NCI-H1048 (cell line): ENCODE measurements at regions not wholly inside any gene's neighbourhood (a gene's known extent, or its start where the extent isn't known, plus 50 kb on each side); places are given as distances from the start of the nearest gene placed in this dataset.

ENCODE experiments used
- DNase-seq: peaks from one replicate; lab custom pipeline; 2025; lab: John Stamatoyannopoulos, UW

DNA sequence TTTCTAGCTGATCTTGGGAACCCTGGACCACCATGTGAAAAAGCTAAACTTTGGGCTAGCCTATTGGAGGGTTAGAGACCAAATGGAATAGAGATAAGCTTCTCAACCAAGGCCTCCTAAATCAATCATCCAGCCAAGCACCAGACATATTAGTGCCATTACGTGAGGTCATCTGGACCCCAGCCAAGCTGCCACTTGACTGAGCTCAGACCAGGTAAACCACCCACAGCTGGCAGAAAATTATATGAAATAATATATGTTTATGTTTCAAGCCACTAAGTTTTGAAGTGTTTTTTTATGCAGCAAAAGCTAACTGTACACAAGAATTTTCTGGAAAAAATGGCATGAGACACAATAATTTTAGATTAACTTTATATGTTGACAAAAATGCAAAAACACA lies 82.6 kb upstream of the PCGF5 start:
- DNase-seq, result no peak

DNA sequence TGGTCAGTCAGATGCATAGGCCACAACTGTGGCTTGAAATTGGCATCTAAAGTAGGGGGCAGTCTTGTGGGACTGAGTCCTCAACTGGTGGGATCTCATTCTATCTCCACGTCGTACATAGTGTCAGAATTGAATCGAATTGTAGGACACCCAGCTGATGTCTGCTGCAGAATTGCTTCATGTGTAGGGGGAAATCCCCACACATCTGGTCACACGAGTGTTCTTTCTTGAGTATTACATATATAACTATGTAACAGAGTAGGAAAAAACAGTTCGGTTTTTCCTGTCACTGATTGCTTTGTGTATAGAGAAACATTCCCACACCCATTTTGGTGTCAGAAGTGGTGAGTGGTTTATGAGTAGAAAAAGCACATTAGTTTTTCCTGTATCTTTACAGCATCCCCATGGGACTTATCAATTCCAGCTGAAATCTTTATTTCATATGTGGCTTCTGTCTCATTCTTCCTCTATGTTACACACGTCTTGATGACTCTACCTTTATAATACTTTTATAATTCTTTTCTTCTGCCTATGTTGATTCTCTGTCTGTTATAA lies 79.4 kb upstream of the PCGF5 start:
- no peak for DNase-seq

DNA sequence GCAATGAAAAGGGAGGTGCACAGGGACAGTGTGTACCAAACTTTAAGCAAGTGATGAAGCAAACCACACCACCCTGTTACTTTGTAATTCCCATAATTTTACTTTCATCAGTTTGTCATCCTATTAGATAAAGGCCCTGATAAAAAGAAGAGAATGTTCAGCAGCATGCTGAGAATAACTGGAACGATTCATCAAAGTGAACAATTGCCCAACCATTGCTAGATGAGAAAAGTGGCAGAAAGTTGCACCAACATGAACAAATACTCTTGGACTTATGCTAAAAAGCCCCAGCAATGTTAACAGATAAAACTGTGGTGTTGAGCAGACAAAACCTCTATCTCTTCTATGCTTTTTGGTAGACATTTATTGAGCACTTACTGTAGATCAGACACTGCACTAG lies 75.5 kb upstream of the PCGF5 start:
- DNase-seq, result no peak

DNA sequence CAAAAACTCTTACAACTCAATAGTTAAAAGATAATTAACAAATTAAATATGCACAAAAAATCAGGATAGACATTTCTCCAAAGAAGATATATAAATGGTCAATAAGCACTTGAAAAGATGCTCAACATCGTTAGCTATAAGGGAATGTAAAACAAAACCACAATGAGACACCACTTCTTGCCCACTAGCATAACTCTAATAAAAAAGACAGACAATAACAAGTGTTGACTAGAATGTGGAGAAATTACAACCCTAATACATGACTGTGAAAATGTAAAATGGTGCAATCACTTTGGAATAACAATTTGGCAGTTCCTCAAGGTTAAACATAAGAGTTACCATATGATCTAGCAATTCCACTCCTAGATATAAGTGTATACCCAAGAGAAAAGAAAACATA lies 74.3 kb upstream of the PCGF5 start:
- no peak for DNase-seq

DNA sequence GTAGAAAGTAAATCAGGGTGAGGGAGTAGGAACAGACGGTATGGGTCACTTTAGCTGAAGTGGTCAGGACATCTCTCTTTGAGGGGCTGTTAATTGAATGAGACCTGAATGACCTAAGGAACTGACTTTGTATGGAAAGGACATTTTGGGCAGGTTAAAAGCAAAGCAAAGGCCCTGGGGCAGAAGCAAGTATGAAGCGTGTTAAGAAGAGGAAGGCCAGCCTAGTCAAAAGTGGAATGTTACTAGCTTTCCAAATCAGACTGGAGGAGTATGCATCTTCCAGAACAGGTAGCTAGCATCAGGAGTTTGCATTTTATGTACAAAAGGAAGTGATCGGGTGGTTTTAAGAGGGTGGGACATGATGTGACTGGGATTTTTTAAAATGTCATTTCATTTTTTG lies 70.9 kb upstream of the PCGF5 start:
- no peak for DNase-seq

DNA sequence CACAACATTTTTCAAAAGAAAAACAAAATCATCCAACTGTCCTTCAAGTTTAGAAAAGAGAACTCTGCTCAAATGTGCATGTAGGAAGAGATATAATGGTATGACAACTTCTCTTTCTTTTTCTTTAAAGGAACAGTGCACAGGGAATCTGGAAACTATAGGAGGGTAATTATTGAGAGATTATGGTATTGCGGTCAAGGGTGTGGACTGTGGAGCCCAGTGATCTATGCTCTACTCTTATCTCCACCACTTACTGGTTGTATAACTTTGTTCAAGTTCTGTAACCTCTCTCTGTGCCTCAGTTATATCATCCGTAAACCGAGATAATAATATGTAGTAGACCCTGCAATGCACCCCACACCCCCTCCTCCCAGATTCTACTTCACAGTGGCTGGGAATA lies 69.8 kb upstream of the PCGF5 start:
- no peak for DNase-seq

DNA sequence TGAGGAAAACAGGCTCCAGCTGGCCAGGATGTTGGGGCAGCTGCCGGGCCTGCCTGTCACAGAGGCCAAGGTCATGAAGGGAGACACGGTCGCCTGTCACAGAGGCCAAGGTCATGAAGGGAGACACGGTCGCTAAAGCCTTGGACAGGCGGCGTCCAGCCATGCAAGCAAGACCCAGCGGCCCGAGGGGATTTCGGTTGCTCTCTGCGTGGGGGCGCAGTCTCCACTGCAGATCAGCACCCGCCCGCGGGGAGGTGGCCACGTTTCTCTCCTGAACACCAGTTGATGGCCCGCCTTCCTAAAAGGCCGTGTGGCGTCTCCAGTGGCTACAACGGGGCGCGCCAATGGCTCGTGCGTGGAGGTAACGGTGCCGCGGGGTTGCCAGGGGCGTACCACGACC lies 67.0 kb upstream of the PCGF5 start:
- no peak for DNase-seq

DNA sequence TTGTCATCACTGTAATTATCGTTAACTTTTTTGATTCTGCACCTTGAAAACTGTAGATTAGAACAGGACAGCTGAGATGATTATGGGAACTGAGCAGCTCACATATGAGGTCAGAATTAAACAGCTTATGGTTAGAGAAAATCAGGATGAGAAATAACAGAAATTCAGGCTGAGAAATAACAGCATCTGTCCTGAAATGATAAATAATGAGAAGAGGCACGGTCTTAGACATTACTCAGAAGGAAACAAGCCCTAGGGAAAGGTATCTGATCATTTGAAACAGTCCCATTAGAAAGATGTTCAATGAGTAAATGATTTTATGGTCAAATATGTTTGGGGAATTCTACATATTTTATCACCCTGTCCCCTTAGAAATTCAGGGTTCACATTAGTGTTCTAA lies 65.6 kb upstream of the PCGF5 start:
- DNase-seq, result no peak

DNA sequence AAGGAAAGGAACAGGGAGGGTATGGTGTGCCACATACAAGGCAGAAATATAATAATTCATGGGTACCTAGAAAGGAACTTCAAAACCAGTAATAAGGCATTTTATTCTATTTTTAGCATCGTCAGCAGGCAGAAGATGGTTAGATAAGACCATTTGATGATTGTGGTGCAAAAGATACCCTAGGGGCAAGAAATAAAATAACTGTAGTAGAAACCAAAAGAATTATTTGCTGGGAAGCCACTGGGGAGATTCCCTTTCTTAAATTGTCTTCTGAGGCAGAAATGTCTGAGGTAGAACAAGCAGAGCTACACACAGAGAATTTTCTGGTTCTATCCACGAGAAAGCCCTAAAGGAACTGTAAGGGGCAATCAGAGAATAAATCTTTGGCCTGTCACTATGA lies 64.3 kb upstream of the PCGF5 start:
- no peak for DNase-seq

DNA sequence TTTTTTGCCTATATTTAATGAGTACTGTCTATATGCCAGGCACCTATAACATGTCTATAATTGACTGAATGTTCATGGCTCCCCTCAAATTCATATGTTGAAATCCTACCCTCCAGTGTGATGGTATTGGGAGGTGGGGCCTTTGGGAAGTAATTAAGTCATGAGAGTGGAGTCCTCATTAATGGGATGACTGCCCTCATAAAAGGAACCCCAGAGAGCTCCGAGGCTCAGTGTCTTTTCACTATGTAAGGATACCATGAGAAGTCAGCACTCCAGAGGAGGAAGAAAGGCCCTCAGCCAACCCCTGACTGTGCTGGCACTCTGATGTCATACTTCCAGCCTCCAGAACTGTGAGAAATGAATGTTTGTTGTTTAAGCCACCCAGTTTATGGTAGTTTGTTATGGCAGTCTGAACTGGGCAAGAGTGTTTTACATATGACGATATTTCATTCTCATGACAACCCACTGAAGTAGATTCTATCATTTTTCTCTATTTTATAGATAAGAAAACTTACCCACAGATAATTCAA lies 61.1 kb upstream of the PCGF5 start:
- no peak for DNase-seq

DNA sequence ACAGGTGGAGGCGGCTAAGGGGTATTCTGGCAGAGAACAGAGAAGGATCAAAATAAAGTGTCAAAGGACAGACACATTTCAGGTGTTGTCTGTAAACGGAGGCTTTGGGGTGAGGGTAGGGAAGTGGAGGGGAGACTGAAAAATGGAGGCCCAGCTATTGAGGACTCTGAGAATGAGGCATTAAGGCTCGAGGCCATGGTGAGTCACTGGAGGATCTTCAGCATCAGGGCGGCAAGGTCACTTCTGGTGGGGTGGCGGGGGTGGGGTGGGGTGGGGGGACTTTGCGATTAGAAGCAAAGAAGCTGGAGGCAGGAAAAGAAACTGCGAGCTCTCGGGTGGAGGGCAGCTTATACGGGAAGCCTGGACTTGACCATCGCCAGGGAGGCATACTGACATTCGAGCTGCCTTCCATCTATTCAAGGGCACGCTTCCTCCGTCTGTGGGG lies 58.4 kb upstream of the PCGF5 start:
- DNase-seq, result no peak

DNA sequence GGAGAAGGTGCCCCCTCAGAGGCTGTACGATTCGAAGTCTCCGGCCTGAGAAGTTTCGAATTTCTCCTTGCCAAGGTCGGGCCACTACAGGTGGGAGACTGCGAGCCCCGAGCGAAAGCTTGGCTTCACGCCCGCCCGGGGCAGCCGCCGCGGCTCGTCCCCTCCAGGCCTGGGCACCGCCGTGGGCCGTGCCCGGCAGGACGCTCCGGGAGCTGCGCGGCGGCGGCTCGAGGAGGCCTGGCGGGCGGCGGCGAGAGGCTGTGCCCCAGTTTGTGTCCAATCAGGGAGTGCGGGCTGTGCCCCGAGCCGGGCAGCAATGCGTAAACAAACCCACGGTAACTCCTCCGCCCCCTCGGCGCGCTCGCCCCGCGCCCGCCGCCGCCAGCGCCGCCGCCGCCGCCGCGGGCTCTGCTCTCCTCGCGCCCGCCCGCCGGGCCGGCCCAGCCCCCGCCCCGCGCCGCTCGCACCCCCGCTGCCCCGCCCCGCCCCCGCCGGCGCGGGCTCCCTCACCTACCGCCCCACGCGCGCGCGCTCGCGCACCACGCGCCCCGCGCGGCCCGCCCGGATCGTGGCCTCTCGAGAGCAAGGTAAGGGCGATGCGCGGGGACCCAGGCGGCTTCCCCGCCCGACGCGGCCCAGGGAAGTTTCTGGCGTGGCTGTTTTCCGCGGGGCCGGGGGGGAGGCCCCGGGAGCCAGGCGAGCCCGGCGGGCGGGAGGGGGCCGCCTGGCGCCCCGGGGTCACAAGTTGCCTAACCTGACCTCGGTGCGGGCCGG lies 57.8 kb upstream of the PCGF5 start:
- no peak for DNase-seq

DNA sequence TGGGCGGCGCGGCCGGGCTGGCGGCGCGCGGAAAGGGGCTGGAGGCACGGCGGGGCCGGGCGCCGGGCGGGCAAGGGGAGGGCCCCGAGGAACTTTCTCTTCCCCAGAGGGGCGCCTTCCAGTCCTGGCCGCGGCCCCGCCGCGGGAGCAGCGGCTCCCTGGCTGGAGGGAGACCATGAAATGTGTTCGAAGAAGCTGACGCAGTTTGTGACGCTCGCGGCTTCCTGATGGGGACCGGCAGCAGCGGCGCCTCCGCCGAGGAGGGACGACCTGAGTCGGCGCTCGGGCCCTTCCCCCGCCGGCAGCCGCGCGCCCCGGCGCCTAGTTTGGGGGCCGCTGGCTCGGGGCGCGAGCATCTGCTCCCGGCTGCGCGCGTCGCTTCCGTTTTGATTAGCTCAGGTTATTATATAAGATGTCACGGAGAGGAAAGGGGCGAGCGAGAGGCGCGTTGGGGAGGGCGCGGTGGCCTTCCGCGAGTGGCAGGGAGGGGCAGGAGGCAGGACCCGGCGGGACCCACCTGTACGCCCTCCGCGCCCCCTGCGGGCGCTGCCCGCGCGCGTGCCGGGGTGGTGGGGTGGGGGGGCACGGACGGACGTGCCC lies 57.1 kb upstream of the PCGF5 start:
- DNase-seq, result no peak

DNA sequence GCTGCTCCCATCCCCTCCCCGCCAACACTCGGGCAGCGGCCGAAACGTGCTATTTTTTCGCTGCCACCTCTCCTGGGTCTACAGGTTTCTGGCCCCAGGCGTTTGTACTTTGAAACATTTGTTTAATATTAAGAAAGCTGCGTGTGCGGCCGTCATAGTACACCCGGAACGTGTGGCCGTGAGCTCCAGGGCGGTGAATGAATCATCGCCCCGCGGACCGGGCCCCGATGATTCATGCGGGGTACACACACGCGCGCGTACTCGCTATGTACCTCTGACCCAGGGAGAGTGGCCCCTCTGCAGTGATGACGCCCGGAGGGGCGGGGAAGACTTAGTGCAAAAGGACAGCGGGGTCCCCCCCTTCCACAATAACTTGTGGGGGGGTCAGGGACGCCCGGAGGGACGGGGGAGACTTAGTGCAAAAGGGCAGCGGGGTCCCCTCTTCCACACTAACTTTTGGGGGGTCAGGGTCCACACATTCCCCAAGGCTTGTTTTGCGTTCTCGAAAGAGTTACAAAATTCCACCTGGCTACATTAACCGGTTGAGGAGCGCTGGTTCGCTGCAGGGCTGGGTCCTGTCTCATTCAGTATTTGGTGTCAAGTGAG lies 56.5 kb upstream of the PCGF5 start:
- DNase-seq, result no peak

DNA sequence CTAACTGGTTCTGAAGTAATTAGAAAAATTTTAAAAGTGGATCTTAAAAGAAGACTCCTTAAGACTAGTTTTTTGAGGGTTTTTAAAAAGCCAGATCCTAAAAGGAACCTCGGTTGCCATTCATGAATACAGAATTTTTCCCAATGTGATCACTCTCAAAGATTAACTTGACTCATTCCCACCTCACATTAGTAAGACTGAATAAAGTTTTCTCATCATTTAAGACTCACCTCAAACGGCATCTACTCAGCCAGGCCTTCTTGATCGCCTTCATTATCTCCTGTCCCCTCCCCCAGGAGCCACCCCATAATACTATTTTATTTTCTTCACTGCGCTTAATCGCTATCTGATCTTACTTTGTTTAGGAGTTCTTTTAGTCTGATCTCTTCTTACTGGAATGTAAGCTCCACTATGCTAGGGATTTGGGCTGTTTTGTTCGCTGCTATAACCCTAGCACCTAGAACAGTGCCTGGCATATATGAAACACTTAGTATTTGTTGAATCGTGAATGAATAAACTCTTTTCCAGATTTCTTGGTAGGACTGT lies 55.9 kb upstream of the PCGF5 start:
- DNase-seq, result no peak

DNA sequence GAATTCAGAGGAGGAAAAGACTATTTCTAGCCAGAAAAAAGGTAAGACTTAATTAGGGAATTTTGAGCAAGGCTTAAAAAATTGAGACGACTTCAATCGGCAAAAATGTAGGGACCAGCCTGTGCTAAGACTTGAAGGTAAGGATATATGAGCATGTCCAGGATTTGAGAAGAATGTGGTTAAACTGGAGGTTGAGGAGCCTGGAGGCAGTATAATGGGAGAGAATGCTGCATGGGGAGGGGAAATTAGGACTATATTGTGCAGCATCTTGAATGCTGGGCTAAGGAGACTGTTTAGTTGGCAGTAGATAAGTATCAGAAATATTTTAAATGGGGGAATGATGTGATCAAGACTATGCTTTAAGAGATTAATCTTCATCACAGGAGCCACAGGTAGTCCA lies 53.1 kb upstream of the PCGF5 start:
- no peak for DNase-seq

DNA sequence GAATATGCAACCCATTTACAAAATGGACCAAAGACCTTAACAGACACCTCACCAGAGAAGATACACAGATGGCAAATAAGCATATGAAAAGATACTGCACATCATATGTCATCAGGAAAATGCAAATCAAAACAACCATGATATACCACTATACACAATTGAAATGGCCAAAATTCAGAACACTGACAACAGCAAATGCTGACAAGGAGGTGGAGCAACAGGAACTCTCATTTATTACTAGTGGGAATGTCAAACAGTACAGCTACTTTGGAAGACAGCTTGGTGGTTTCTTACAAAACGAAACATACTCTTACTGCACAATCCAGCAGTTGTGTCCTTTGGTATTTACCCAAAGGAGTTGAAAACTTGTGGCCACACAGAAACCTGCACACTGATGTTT lies 50.0 kb upstream of the PCGF5 start:
- DNase-seq, result no peak
